ENCODE measurements at regions not wholly inside any gene's neighbourhood (a gene's known extent, or its start where the extent isn't known, plus 50 kb on each side); places are given as distances from the start of the nearest gene placed in this dataset.

- DNase-seq (ENCODE audit: extremely low read depth in 1 of 11, low read depth in 9 of 11, low spot score in 4 of 11), result no peak
Observed at GRCh38 chr20:11366660-11367059, 551.0 kb upstream of the BTBD3 start.

- no peak for DNase-seq (ENCODE audit: extremely low read depth in 1 of 11, low read depth in 9 of 11, low spot score in 4 of 11)
Observed at GRCh38 chr20:11368499-11368898, 549.2 kb upstream of the BTBD3 start.

- DNase-seq (ENCODE audit: extremely low read depth in 1 of 11, low read depth in 9 of 11, low spot score in 4 of 11), result no peak
Observed at GRCh38 chr20:11368965-11369711, 548.6 kb upstream of the BTBD3 start.

- no peak for DNase-seq (ENCODE audit: extremely low read depth in 1 of 11, low read depth in 9 of 11, low spot score in 4 of 11)
Observed at GRCh38 chr20:11371831-11372230, 545.9 kb upstream of the BTBD3 start.

GRCh38 chr20:11372876-11373790 lies 544.6 kb upstream of the BTBD3 start:
- peak in 10 of 11 donors; percentile 16 to 44 (median 30) for DNase-seq (ENCODE audit: extremely low read depth in 1 of 11, low read depth in 9 of 11, low spot score in 4 of 11)

GRCh38 chr20:11375335-11375734 lies 542.4 kb upstream of the BTBD3 start:
- no peak for DNase-seq (ENCODE audit: extremely low read depth in 1 of 11, low read depth in 9 of 11, low spot score in 4 of 11)

GRCh38 chr20:11375966-11376365 lies 541.7 kb upstream of the BTBD3 start:
- DNase-seq (ENCODE audit: extremely low read depth in 1 of 11, low read depth in 9 of 11, low spot score in 4 of 11), result no peak

- no peak for DNase-seq (ENCODE audit: extremely low read depth in 1 of 11, low read depth in 9 of 11, low spot score in 4 of 11)
Observed at GRCh38 chr20:11376420-11376819, 541.3 kb upstream of the BTBD3 start.

- DNase-seq (ENCODE audit: extremely low read depth in 1 of 11, low read depth in 9 of 11, low spot score in 4 of 11), result no peak
Observed at GRCh38 chr20:11376998-11377397, 540.7 kb upstream of the BTBD3 start.

GRCh38 chr20:11377761-11378160 lies 539.9 kb upstream of the BTBD3 start:
- no peak for DNase-seq (ENCODE audit: extremely low read depth in 1 of 11, low read depth in 9 of 11, low spot score in 4 of 11)

- DNase-seq (ENCODE audit: extremely low read depth in 1 of 11, low read depth in 9 of 11, low spot score in 4 of 11), result no peak
Observed at GRCh38 chr20:11378252-11378651, 539.4 kb upstream of the BTBD3 start.

GRCh38 chr20:11379257-11380011 lies 538.3 kb upstream of the BTBD3 start:
- no peak for DNase-seq (ENCODE audit: extremely low read depth in 1 of 11, low read depth in 9 of 11, low spot score in 4 of 11)

- no peak for DNase-seq (ENCODE audit: extremely low read depth in 1 of 11, low read depth in 9 of 11, low spot score in 4 of 11)
Observed at GRCh38 chr20:11380283-11380682, 537.4 kb upstream of the BTBD3 start.

- DNase-seq (ENCODE audit: extremely low read depth in 1 of 11, low read depth in 9 of 11, low spot score in 4 of 11), result no peak
Observed at GRCh38 chr20:11387189-11387754, 530.4 kb upstream of the BTBD3 start.

- DNase-seq (ENCODE audit: extremely low read depth in 1 of 11, low read depth in 9 of 11, low spot score in 4 of 11), result no peak
Observed at GRCh38 chr20:11389186-11389585, 528.5 kb upstream of the BTBD3 start.

GRCh38 chr20:11391591-11391990 lies 526.1 kb upstream of the BTBD3 start:
- no peak for DNase-seq (ENCODE audit: extremely low read depth in 1 of 11, low read depth in 9 of 11, low spot score in 4 of 11)

- DNase-seq (ENCODE audit: extremely low read depth in 1 of 11, low read depth in 9 of 11, low spot score in 4 of 11), result no peak
Observed at GRCh38 chr20:11394145-11394833, 523.4 kb upstream of the BTBD3 start.

GRCh38 chr20:11395581-11395980 lies 522.1 kb upstream of the BTBD3 start:
- DNase-seq (ENCODE audit: extremely low read depth in 1 of 11, low read depth in 9 of 11, low spot score in 4 of 11), result no peak

GRCh38 chr20:11401988-11402387 lies 515.7 kb upstream of the BTBD3 start:
- no peak for DNase-seq (ENCODE audit: extremely low read depth in 1 of 11, low read depth in 9 of 11, low spot score in 4 of 11)

All from renal cortex interstitium (tissue), 11 donors.